Renal pelvis (tissue), 1 donor: ENCODE measurements at regions not wholly inside any gene's neighbourhood (a gene's known extent, or its start where the extent isn't known, plus 50 kb on each side); places are given as distances from the start of the nearest gene placed in this dataset.

ENCODE experiments used
- DNase-seq: peaks from one replicate; pipeline ENCODE4 v3.0.0-alpha.2; 2013

DNA sequence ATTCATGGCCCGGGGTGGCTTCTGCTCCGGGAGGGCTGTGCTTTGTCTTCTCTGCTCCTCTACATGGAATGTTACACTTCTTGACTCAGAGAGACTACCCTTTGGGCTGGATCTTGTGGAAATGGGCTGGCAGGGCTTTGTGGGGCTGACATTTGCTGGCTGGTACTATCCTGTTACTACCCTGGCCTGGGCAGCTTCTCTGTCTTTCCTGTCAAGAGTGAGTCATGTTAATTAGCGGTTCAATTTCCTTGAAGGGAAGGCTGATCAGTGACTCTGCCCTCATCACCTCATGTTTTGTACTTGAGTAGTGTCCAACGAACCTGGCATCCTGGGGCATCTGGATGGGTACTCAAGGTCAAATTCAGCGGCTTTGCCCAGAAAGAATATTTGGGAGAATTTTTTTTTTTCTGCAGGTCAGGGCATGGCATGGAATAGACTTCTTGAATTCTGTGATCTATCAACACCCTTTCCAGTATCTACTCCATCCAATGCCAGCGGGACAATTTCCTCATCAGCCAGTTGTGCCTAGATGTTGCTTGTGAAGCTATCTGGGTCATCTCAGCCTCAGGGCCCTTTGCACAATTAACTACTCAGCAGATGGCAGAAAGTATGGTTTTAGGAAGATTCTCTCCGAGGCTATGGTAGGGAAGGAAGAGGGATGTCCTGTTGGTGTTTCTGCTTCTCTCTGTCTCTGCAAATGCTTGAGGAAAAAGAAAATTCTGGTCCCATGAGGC lies 140.5 kb upstream of the PLET1 start:
- no peak for DNase-seq

DNA sequence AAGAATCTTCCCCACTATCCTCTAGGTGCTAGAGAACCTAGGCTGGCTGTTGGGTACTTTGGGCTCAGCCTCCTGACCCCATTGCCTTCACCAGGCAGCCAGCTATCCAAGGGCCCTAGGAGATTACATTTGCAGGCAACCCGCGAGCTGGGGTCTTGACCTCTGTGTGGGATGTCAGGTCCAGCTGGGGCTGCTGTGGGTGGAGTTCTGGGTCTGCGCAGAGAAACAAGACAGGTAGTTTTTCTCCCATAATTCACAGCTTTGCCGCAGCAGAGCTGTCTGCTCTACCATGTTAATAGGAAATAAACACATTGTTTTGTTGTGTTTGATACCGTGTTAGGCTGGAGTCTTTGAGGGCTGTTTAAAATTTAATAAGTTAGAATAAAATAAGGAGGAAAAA lies 142.8 kb upstream of the PLET1 start:
- no peak for DNase-seq

DNA sequence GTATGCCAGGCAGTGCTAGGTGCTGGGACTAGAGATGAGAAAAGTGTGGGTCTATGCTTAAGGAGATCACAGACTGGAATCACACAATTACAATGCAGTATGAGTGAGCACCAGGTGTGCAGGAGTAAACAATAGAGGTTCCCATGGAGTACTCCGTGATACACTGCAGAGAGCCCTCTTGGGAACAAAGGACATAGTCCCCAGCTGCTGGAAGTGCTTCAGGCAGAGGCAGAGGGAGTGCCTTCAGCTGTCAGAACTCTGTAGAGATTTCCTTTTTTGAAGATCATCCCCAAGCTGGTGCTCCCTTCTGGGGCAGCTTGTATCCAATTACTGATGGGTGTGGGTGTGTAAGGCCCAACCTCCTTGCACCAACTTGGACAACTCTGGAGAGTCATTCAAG lies 143.5 kb upstream of the PLET1 start:
- DNase-seq: no peak

DNA sequence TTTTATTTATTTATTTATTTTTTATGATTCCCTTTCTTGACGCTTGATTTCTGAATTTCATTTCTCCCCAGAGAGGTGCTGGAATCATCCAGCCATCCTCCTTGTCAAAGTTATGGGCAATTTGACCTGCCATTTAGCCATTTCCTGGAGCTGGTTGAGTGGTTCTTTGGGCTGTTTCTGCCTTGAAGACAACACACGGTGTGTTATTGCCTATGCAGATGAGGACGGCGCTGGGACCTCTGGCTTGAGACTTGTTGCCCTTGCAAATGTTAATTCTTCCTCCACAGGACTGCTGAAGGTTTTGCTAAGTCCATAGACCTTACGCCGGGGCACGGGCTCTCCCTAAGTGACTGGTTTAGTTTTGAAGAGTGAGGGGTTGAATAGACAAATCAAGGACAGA lies 147.9 kb upstream of the PLET1 start:
- DNase-seq: no peak

DNA sequence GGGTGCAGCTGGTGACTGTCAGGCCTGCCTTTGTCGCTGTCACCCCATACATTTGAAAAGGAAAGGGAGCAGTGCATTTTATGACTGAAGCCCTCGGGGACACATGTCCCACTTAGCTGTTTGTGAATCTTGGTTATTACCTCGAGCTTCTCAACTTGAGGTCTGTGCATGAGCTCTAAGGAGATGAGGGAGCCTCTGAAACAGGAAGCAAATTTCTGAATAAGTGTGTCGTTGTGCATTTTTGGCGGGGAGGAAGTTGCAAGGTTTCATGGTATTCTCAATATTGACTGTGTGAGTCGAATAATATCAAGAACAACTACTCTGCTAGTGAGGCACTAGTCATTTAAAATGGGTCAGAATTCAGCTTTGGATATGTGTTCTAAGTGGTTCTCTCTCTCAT lies 149.7 kb upstream of the PLET1 start:
- no peak for DNase-seq

DNA sequence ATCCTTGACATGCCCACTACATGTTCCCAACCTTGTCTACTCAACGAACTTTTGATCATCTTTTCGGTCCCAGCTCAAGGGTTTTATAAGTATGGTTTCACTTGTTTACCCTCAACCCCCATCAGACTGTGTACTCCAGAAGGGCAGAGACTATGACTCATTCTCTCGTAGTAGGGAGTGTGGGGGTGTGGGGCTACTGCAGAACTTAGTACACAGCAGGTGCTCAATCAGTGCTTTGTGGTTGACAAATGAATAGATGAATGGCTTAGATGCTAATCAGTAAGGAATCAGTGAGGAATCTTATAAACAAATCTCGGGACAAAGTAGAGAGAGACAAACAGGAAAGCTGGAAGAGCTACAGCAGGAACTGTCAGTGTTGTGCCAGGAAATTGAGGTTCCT lies 151.7 kb upstream of the PLET1 start:
- DNase-seq: no peak

DNA sequence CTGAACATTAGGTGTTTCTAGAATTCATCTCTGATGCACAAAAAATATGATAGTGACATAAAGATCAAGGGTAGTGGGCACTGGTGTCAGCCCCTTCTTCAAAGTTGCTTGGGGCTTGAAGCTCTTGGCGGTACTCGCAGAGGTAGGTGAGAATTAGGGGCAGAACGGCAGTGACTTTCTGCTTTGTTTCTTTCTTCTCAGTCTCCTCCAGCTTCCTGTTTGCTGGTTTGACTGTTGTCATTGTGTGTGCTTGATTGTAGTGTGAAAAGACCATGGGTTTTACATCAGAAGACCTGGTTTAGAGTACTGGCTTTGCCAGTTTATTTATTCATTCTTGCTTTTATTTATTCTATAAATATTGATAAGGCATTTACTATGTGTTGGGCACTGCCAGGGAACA lies 156.7 kb upstream of the PLET1 start:
- no peak for DNase-seq

DNA sequence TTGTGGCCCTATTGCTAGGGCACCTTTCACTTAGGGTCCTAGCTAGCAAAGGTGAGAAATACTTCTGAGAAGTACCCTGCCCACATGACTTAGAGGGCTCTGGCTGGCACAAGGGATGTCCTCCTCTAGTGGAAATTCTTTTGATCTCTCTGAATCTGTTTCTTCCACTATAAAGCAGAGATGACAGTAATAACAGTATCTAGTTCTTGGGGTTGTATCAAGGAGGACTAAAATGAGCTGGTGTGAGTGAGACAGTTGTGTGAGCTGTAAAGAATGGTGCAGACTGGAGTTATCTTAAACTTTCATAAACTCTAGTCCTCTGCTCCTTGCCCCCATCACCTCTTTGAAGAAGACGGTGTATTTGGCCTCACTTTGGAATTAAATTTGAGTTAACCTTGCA lies 157.8 kb upstream of the PLET1 start:
- no peak for DNase-seq

DNA sequence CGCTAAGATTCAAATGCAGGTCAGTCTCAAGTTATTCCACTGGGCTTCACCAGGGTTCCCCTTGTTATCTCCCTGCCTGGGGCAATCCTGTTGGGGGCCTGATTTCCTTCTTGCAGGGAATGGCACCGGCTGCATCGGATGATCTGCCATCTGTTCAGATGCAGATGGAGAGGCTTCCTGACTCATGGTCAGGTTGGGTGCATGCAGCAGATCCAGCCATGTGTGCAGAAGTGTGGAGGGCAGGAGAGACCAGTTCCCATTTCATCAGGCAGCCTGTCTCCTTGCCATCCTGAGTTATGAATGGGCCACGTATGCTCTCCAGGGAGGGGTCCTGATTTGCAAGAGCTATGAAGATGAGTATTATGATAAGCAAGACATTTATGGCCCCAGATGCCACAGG lies 161.2 kb upstream of the PLET1 start:
- DNase-seq: no peak

DNA sequence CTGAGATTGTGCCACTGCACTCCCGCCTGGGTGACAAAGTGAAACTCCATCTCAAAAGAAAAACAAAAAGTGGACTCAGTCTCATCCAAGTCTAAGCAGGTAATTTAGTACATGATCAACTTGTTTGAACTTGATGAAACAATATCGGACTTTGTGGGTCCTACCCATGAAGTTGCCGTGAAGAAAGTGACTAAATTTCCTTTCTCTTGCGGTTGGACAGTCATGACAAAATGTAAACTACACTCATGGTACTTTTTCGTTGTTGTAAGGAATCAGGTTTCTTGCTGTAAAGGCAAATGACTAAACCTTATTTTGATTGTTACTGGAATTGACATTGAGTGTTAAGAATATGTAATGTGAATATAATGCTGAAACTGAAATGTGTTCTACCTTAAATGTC lies 164.5 kb upstream of the PLET1 start:
- DNase-seq: no peak

DNA sequence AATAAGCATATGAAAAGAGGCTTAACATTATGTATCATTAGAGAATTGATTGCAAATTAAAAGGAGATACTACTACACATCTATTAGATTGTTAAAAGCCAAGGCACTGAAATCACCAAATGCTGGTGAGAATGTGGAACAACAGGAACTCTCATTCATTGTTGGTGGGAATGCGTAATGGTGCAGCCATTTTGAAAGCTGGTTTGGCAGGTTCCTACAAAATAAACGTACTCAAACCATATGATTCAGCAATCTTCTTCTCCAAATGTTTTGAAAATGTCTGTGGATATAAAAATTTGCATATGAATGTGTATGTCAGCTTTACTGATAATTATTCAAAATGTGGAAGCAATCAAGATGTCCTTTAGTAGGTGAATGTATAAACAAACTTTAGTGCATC lies 176.4 kb upstream of the PLET1 start:
- no peak for DNase-seq

DNA sequence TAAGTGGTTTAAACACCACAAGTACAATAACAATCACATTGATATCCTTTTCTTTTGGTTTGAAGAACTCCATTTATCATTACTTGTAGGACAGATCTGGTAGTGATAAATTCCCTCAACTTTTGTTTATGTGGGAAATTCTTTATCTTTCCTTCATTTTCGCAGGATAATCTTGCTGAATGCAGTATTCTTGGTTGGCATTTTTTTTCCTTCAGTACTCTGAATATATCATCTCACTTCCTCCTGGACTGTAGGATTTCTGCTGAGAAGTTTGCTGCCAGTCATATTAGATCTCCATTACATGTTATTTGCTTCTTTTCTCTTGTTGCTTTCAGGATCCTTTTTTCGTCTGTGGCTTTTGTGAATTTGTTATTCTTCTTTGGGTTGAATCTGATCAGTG lies 179.0 kb upstream of the PLET1 start:
- DNase-seq: no peak

DNA sequence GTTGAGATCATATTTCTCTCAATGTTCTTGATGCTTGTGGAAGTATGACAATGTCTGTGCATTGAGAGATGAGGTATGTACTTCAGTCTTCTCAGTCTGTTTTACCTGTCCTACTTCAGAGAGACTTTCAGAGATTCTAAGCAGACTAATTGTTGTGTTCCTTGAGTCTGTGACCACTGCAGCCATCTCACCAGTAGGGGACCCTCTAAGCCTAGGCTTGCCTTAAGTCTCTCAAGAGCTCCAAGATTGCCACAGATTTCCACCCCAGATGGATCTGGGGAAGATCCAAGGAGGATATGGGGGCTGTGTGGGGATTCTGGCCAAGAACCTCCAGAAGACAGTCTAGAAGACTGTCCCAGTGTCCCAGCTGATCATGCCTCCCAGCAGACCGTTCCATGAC lies 179.9 kb upstream of the PLET1 start:
- DNase-seq: no peak

DNA sequence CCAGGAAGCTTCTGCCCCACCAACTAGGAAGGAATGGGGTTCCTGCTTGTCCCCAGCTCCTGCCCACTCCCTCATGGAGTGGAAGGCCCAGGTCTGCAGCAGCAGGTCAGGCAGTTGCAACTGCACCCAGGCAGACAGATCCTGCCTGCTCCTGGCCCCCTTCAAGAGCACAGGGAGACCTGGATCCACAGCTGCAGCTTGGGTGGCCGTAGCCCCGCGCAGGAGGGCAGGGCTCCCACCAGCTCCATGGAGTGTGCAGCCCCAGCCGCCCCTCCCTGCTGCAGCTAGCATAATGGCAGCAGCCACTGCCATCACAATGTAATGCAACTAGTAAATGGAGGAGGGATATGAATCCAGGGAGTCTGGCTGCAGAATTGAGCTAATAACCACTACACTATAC lies 187.5 kb upstream of the PLET1 start:
- DNase-seq: no peak

DNA sequence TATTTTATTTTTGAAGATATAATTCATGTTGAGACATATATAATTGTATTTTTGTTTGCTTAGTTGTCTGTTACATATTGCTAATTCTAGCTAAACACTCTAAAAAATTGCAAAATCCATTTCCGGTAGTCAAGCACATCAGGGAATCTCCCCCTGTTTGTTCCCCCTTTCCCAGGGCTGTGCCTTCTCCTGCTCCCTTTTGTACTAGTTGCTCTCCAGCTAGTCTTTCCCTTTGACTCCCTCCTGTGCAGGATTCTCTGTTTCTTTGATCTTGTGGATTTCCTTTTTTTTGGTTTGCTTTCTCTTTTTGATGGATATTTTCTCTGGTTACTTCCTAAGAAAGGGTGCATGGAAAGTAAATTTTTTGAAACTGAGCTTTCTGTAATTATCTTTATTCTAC lies 188.1 kb upstream of the PLET1 start:
- no peak for DNase-seq

DNA sequence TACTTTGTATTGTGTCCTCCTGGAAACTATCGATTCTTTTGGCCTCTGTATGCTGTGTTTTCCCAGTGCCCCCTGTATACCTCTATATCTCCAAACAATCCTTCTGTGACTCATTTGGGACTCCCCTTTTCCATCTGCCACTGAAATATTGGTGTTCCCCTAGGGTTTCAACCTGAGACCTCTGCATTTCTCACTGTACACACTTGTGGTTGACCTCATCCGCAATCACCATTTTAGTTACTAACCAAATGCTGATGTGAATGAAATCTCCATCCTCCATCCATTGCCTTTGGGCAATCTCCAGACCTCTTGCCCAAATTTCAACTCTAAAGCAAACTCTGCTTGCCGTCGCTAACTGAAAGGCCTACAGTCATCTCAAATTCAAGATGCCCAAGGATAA lies 190.6 kb upstream of the PLET1 start:
- no peak for DNase-seq

DNA sequence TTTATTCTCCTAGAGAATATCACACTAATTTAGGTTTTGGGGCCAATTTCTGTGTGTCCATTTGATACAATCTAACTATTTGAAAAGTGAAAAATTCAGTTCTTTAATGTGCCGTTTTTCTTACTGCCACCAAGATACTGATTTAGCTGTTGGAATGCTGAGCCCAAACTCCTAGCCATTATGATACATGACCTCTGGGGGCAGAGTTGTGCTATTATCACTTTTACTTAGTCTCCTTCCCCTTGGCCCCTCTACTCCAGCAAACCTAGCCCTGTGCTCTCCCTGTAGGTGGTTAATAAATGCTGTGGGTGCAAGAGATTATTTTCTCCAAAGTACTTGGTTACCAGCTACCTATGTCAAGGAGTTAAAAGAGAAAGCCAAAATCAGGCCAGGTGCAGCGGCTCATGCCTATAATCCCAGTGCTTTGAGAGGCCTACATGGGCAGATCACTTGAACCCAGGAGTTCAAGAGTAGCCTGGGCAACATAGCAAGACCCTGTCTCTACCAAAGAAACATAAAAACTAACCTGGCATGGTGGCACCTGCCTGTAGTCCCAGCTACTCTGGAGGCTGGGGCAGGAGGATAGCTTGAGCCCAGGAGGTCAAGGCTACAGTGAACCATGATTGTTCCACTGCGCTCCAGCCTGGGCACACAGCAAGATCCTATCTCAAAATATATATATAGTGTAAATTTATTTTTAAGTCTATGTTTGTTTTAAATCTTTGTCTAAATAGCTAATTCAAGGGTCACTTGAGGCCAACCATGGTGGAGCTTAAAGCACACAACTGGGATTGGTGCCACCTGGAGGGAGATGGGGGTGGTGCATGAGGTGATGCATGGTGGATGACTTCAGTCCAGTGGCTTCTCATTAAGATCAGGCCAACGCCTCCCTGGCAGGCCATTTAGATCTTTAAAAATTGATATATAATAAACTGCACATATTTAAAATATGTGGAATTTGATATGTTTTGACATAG lies 193.2 kb upstream of the PLET1 start:
- DNase-seq: no peak

DNA sequence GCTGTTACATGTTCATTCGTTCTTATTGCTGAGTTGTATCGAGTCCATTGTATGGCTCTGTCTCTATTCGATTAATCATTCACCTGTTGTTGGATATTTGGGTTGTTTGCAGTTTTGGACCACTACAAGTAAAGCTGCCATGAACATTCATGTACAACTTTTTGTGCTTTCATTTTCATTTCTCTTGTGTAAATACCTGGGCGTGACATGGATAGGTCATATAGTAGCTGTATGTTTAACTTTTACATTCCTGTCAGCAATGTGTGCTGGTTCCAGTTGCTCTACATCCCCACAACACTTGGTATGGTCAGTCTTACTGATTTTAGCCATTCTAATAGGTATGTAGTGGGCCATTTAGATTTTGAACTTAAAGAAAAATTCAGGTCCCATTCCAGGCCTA lies 194.2 kb upstream of the PLET1 start:
- DNase-seq: no peak

DNA sequence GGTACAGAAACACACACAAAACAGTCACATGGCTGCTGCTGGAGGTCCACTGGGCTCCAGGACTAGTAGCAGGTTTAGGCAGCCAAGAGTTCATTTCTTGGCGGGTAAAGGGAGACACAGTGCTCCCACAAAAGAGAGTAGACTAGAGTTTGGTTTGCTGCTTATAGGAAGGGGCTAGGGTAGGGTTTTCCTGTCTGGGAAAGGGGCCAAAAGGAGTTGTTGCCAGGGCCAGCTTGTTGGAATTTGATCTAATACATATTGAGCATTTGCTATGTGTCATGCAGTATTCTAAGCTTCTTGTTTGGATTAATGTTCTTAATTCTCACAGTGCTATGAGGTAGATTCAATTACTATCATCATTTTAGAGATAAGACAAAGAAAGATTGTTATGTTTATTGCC lies 195.1 kb upstream of the PLET1 start:
- DNase-seq: no peak

DNA sequence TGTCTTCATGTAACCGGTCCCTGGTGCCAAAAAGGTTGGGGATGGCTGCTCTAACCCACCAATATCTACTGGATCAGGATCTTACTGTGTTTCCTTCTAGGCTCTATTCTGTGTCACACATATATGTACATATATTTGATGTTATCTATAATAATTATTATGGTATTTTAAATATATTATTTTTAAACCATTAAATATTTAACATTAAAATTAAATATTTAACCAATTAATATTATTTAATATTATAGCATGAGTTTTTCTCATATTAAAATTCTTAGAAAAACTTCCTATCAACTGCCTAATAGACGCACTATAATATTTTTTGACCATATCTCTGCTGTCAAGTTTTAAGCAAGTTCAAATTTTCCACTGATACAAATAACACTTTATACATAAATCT lies 196.9 kb upstream of the PLET1 start:
- DNase-seq: no peak

DNA sequence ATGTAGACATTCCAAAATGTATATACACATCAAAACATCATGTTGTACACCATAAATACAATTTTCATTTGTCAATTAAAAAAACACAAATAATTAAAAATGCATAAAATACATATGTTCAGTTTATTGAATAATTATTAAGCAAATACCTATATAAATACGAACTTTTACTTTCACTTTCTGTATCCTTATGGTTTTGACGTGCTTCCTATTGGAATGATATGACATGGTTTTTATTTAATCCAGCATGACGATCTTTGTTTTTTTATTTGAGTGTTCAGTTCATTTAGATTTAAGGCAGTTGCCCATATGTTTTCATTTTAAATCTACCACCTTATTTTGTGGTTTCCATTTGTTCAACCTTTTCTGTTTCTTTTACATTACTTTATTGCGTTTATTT lies 198.3 kb upstream of the PLET1 start:
- DNase-seq: no peak

DNA sequence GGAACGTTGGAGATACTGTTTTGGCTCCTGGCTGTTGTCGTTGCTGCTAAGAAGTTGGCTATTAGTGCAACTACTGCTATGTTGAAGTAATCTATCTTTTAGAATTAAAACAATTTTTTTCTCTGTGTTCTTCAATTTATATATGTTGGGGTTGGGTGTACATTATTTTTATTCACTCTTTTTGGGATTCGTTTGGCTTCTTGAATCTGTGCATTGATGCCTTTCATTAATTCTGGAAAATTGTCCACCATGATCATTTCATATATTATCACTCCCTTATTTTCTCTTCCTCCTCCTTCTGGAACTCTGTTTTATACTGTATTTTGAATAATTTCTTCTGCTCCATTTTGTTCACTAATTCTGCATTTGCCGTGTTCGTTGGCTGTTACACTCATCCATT lies 199.5 kb upstream of the PLET1 start:
- DNase-seq: no peak

DNA sequence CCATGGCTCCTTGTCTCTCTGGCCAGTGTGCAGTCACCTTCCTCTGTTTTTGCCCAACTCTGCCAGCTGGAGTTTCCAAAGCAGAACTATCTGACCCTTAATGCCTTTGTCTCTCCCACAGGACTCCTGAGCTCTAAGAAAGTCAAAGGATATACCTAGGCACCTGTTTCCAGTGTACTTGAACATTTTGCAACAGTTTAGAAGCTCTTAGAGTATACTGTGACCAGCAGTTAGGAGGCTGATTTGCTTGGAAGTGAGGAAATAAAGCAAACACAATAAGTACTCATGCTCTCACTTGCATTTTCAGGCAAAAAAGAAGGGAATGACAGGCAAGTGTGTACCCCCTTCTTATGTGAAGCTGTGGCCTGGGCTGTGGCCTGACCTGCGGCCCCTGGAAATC lies 204.3 kb upstream of the PLET1 start:
- DNase-seq: no peak
